ENCODE measurements at regions not wholly inside any gene's neighbourhood (a gene's known extent, or its start where the extent isn't known, plus 50 kb on each side); places are given as distances from the start of the nearest gene placed in this dataset.

GRCh38 chr4:156293657-156294297 is 340.1 kb upstream of the CTSO start:
- TF ChIP-seq POLR2A (IDR thresholded peaks at IDR 0.05; ENCODE audit: low read length) = no peak
- TF ChIP-seq GATA1 (IDR thresholded peaks at IDR 0.05; ENCODE audit: low read depth, low read length) = no peak
